GM19099 (cell line): ENCODE measurements at regions not wholly inside any gene's neighbourhood (a gene's known extent, or its start where the extent isn't known, plus 50 kb on each side); places are given as distances from the start of the nearest gene placed in this dataset.

ENCODE experiments used
- POLR2A ChIP-seq: IDR thresholded peaks from 3 replicates; pipeline ENCODE4 v1.6.1; 2011; ENCODE audit warnings: low read depth; ENCODE audit not compliant: insufficient read length; ENCODE audit errors: extremely low read depth

GRCh38 chr5:125979636-125980035 lies 443.6 kb upstream of the GRAMD2B start:
- TF ChIP-seq POLR2A, result no peak

DNA sequence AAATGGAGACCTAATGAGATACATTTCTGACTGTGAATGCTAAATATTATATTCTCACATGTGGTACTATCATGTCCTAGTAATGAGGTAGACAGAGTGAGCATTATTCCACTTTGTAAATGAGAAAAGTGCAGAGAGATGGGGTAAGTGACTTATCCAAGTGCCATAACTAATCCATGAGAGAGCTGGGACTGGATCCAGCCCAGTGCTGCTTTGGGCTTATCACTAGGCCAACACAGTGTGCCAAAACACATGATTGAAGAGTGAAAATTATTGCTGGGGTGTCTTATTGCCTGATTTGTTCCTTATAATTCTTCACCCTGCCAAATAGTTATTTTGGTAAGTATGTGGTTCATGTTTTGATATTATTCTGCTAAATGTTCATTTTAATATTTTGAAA lies 442.2 kb upstream of the GRAMD2B start:
- TF ChIP-seq POLR2A, result no peak

- TF ChIP-seq POLR2A, result no peak
Measured at GRCh38 chr5:125987677-125988255, 435.4 kb upstream of the GRAMD2B start.

DNA sequence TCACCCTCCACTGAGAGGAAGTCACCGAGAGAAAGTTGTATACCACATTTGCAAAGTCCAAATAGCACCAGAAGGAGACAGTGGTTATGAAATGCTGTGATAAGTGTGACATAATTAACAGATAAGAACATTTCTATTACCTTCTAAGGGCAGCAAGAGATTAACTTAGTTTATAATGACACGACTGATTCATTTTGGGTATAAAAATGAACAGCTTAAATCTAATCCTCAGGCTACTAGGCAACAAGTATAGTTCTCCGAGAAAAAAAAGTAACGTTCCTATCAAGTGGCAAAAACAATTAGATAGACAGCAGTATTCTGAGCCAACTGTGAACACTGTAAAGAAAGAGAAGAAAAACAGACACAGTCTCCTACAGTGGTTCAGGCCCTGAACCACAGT lies 431.2 kb upstream of the GRAMD2B start:
- no peak for TF ChIP-seq POLR2A

GRCh38 chr5:126000507-126000906 lies 422.7 kb upstream of the GRAMD2B start:
- TF ChIP-seq POLR2A, result no peak

DNA sequence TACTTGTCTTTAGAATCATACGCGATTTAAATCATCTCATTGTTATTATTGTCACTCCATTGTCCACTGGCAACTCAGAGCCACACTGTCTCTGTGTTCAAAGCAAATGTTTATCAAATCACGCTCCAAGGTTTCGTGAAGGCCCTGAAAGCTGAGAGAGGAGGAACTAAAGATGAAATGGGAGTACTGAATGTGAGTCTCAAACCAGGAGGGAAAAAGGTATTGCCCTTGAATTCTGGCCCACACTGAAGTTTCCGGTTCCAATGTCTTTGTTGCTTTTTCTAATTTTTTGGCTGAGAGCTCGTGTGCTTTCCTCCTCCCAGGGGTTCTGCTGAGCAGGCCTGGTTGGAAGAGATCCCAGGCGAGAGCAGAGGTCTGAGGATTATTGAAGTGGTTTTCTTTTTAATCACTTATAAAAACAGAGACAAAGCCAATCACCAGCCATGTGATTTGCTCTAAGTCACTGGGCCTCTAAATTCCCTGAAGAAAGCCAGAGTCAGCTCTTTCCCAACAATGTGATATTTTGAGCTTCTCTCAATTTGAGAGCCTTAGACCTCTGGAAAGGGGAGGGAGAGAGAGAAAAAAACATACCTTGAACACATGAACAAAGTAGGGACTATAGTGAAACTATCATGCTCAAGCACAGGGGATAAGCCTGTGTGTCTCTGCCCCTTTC lies 420.8 kb upstream of the GRAMD2B start:
- TF ChIP-seq POLR2A, result no peak

DNA sequence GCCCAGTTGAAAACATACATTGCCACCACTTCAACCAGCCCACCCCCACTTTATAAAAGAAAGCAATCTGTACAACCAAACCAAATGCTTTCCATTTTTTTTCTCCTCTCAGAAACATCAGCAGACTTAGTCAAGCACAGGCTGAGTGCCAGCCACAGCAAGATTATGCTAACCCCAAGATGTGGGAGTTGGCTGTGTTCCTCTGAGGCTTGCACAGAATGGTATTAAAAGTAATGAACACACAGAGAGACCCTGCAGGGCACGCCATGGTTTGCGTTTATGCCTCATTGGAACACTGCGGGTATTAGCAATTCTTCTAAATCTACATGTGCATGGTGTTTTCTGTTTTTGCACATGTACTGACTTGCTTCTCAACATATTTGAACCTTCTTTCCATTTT lies 419.9 kb upstream of the GRAMD2B start:
- no peak for TF ChIP-seq POLR2A

- no peak for TF ChIP-seq POLR2A
Measured at GRCh38 chr5:126004636-126005035, 418.6 kb upstream of the GRAMD2B start.

DNA sequence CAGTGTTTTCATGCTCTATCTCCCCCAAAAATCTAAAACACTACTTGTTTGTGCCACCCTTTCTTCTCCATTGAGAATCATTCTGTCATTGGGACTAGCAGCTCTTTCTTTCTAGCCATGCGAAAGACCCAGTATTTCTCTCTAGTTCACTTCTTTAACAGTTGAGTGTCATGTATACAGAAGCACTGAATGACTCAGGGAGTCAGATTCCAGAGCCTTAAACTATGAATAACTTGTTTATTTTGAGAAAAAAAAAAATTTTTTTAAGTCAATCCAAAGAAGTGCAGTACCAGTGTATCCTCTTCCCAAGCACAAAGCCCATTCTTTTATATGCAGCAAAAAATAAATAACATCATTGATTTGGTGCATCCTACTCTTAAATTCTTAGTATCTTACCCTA lies 415.4 kb upstream of the GRAMD2B start:
- no peak for TF ChIP-seq POLR2A

GRCh38 chr5:126009566-126009965 lies 413.6 kb upstream of the GRAMD2B start:
- TF ChIP-seq POLR2A, result no peak

DNA sequence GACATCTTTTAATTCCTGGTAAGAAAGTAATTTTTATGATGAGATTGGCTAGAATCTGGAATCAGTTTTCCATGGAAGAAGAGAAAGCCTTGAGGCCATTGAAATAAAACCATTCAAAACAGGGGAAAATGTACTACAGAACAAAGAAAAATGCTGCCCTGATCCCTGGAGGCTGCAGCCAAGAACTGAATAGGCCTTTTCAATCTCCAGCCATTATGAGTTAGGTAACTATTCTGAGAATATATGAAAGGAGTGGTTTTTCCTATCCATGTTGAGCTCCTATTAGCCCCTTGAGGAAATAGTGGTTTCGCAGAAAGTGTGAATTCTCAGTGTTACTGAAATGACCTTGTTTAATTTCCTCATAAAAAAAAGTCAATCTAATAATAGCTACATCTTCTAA lies 408.5 kb upstream of the GRAMD2B start:
- no peak for TF ChIP-seq POLR2A

DNA sequence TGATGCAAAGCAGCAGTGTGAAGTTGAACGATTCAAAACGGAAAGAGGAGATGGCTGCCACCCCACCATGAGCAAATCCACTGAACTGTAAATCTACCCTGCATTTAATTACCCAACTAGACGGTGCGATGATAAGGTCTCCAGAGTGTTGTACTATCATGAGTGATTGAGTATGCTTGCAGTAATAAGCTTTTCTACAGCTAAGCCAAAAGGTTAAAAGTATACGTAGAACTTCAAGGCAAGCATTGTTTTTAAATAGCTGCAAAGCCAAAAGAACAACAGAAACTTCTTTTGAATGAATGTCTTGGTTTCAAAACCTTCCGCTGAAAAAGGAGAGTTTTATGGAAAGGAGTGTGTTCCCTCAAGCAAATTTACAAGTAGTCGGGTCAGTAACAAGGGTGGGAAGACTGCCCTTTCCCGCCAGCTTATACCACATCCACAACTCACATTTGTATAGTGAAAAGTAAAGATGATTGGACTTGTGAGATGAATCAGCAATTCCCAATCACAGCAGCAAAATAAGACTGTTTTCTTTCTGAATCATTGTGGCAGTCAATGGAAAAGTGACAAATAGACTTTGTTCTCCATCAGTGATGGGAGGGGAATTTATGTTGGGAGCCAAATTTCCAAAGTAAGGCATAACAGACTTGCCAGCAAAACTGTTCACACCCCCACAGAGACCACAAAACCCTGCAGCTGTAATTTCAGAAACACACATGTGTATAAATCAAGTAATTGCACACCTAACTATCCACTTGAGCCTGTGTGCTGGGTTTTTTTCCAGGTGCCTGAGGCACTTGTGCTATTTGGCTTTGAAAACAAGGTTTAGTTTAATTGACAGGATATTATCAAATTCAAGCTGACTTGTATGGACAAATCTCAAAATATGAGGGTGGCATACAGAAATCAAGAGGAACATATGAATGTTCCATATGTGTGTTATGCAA lies 407.7 kb upstream of the GRAMD2B start:
- no peak for TF ChIP-seq POLR2A

DNA sequence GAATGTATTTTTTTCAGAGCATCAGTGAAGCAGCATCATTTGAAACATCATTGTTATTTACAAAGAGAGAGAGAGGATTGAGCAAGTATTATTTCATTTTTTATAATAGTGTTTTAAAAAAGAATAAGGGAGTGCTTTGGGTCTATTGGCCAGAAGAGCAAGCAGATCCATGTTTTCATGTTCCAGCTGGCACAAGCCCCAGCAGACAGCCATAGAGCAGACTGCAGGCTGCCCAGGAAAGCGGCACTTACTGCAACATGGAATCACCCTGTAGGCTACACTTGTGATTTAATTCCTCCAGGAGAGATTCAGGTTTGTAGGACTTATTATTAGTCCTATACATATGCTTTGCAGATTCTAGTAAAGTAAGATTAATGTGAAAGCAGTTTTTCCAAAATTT lies 407.0 kb upstream of the GRAMD2B start:
- TF ChIP-seq POLR2A, result no peak

GRCh38 chr5:126017096-126017495 lies 406.1 kb upstream of the GRAMD2B start:
- TF ChIP-seq POLR2A, result no peak

- no peak for TF ChIP-seq POLR2A
Measured at GRCh38 chr5:126020770-126021169, 402.4 kb upstream of the GRAMD2B start.

GRCh38 chr5:126023994-126024441 lies 399.2 kb upstream of the GRAMD2B start:
- no peak for TF ChIP-seq POLR2A
